CD4-positive, alpha-beta T cell treated with Interleukin-10 for 1 hour (primary cell): ENCODE measurements at regions not wholly inside any gene's neighbourhood (a gene's known extent, or its start where the extent isn't known, plus 50 kb on each side); places are given as distances from the start of the nearest gene placed in this dataset.
"Not testable (repeated sequence)": the region's sequence is repeated elsewhere in the genome, so short reads cannot be mapped to it uniquely, and the experiment has no call there.

Experiments used
- DNase-seq: peaks from one replicate; pipeline ENCODE4 v3.0.0-alpha.2; 2020

DNA sequence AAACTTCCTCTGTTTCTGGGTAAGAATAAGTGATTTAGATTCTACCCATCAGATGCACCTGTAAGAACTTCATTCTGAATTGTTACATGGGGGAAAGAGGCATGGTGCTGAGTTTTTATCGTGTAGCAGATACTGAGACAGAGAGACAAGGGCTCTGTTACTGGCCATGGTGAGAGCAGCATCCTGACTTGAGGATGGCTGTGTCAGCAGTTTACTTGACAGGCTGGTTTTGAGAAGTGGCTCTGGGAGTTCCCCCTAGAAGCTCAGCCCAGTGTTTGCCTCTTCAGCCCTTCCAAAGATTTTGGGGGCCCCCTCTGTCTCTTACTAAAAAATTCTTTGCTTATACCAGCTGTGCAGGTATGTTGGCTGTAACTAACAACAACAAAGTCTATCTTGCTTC is 510.5 kb downstream of the LRRC70 start:
- DNase-seq = no peak

- no peak for DNase-seq
Measured at GRCh38 chr5:63085561-63085960, 506.9 kb downstream of the LRRC70 start.

- not testable (repeated sequence) for DNase-seq
Measured at GRCh38 chr5:63083689-63084088, 505.1 kb downstream of the LRRC70 start.

DNA sequence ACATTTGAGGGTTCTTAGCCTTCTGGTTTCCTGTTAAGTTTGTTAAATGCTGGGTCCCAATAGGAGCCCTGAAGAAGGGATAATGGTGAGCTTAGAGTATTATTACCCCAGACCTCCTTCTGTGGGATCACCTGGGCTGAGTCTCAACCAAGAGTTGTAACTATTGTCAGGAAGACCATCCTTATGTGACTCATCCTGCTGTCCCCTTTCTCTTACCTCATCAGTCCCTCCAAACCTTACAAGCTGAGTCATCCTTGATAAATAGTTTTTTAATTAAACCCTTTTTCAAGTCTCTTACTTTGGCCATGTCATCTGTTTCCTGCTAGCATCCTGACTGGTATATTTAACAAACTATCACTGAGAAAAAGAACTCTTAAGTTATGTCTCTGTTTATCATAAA is 502.8 kb downstream of the LRRC70 start:
- no peak for DNase-seq

DNA sequence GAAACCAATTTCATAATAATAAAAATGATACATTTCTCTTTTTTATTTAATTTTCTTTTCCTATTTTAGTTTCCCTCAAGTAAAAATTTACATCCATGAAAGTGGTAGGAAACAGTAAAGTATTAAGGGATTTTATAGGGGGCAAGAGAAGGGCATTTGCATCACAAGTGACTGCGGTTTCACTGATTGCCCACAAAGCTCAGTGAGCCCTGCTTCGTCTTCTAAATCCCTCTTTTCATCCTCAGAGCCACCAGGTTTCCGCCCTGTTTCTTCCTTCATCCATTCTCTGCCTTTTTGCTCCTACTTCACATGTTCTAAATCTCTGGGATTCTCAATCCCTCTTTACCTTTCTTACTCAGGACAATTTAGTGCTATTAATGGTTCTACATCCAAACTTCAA is 491.4 kb downstream of the LRRC70 start:
- DNase-seq = no peak

DNA sequence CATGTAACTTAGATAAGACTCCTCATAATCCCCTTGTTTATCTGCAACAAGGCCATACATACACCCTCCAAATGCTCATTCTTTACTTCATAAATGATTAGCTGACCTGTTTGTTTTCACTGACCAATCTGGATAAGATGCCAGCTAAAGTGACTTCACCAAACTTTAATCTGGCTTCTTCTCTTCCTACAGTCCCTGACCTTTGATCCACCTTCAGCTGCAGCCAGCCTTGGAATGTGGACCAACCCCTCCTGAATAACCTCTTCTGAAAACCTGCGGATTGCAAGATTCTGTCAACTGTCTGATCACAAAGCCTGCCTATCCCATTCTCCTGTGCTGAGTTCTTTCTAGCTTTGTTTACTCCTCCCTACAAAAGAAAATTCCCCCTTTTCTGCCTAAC is 476.8 kb downstream of the LRRC70 start:
- DNase-seq = no peak

- no peak for DNase-seq
Measured at GRCh38 chr5:63053019-63053638, 474.5 kb downstream of the LRRC70 start.

DNA sequence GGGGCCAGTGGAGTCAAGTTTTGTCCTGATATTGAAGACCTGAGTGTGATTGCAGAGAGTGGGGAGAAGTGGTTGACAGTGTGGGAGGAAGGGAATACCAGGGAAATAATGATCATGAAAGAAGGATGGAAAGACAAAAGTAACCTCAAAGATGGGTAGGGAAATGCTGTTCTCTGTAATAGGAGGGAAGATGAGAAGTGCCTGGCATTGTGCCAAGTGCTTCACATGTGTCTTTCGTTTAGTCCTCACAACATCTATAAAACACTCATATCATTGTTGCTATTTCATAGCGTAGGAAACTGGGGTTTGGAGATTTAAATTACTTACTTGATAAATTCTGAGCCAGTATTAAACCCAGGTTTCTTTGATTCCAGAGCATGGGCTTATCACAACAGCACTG is 472.3 kb downstream of the LRRC70 start:
- DNase-seq = no peak

DNA sequence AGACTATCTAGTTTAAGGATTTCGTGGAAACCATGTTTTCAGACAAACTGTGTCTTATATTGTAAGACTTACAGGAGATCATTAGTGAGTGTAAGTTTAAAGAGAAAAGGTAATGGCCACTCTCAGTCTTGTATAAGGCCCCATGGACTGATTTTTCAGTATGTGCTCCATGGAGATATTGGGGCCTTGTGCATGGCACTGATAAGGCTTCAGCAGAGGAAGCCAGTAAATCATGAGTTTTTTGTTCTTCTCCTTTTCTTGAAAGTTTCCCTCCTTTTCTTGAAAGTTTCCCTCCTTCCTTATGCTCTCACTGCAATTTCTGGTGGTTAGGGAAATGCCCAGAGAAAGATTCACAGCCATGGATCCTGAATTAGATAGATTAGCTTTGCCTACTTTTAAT is 471.3 kb downstream of the LRRC70 start:
- no peak for DNase-seq

DNA sequence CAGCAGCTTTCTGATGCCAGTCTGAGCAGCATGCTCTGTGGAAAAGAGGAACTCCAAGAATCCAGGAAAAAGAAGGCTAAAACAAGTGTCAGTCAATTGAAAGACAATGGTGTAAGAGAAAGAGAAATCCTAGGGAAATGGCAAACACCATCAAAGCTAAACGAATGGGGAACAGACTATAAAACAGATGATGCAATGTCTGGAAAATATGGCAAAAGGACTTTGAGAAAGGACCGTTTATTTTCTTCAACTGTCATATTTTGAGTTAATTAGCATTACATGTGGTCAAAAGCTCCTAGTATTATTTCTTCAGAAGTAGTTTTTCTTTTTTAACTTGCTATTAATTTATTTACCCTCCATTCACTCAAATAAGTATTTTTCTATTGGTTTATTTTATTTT is 465.2 kb downstream of the LRRC70 start:
- no peak for DNase-seq

DNA sequence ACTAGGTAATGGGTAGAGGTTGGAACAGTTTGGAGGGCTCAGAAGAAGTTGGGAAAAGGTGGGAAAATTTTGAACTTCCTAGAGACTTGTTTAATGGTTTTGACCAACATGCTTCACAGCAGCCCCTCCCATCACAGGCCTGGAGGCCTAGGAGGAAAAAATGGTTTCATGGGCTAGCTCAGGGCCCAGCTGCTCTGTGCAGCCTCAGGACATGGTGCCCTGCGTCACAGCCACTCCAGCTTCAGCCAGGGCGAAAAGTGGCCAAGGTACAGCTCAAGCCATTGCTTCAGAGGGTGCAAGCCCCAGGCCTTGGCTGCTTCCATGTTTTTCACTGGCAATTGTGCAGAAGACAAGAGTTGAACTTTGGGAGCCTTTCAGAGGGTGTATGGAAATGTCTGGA is 453.7 kb downstream of the LRRC70 start:
- no peak for DNase-seq

DNA sequence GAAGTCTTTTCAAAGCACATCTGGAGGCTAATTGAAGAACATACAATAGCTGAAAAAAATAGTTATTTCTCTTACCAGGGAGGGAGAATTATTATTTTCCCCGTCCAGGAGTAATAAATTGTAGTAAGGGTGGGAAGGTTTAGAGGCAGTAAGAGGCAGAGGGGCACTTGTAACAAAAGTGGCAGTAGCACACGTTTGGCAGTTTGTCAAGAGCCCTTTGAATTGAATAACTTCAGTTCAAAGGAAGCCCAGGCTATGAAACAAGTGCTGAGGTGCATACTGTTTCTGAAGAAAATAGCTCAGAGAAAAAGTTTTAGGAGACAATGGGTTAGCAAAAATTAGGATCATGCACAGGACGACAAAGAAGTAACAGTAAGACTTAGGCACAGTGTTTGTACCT is 451.3 kb downstream of the LRRC70 start:
- DNase-seq = no peak

DNA sequence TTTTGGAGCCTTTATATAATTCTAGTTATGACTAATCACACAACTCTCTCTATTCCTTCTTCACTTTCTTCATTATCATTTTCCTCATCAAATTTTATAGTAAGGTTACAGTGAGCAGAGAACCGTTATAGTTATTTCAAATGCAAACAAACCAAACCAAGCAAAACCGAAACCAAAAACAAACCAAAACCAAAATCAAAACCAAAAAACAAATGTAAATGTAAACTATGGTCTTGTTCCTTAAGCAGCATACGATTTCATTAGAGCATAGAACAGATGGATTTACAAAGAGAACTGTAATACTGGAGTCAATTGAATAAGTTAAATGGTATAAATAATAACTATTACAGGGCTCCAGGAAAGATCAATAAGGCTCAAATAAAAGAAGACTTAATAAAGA is 447.1 kb downstream of the LRRC70 start:
- no peak for DNase-seq

DNA sequence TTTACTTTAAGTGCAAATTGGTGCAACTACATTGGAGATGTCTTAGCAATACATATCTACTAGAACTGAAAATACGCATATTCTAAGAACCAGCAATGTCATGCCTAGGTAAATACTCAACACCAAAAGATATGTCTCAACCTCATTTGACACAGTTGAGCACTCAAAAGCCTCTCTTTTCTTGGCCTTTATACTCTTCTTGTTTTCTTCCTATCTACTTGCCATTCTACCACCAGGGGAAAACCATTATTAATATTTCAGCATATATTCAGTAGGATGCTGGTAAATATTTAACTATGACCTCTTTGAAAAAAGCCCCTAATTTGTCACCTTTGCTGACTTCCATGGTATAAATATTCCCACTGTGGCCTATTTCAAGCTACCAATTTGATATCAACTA is 443.8 kb downstream of the LRRC70 start:
- no peak for DNase-seq

- no peak for DNase-seq
Measured at GRCh38 chr5:63011158-63011557, 432.5 kb downstream of the LRRC70 start.

DNA sequence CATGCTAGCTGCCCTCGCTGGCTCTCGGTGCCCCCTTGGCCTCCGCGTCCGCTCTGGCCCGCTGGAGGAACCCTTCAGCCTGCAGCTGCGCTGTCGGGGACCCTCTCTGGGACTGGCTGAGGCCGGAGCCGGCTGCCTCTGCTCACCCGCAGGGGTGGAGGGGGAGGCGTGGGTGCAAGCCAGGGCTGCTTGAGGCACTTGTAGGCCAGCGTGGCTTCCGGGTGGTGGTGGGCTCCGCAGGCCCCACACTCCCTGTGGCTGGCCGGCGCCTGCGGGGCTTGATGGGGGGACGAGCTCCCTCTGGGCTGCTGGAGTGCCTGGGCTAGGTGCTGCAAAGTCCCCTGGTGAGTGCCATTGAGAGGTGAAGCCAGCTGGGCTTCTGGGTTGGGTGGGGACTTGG is 429.6 kb downstream of the LRRC70 start:
- no peak for DNase-seq

GRCh38 chr5:62994842-62995241 is 416.2 kb downstream of the LRRC70 start:
- DNase-seq = not testable (repeated sequence)

DNA sequence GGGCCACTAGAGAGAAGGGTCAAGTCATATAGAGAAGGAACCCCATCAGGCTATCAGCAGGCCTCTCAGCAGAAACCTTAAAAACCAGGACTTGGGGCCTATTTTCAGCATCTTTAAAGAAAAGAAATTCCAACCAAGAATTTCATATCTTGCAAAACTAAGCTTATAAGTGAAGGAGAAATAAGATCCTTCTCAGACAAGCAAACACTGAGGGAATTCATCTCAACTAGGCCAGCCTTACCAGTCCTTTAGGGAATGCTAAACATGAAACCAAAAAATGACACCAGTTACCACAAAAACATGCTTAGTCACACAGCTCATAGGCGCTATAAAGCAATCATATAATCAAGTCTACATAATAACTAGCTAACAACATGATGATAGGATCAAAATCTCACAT is 407.1 kb downstream of the LRRC70 start:
- DNase-seq = no peak

- DNase-seq = no peak
Measured at GRCh38 chr5:62982348-62982747, 403.7 kb downstream of the LRRC70 start.

DNA sequence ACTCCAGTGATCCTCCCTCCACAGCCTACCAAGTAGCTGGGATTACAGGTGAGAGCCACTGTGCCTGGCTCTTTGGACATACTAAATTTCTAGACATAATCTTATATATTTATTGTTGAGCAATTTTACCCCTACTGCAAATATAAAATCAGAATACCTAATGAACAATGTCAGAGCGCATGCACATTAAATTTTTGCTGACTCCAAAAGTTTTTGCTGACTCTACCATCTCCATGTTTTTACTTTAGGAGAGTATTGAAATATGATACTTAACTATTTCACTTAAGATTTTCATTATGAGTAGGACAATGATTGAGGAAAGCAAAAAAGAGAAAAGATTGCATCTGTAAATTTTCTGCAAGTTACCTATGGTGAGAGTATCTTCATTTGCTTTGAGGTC is 402.3 kb downstream of the LRRC70 start:
- no peak for DNase-seq

DNA sequence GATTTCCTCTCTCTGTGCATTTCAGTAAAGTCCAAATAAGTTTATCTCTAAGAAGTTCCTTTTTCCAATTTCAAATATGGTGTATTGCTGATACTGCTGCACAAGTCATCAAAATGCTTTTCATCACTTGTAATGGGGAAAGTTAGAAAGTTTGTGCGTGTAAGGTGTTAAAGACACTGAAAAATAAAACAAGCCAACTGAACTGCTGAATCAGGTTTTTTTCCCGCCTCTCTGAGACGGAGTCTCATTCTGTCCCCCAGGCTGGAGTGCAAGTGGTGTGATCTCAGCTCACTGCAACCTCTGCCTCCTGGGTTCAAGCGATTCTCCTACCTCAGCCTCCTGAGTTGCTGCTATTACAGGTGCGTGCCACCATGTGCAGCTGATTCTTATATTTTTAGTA is 400.9 kb downstream of the LRRC70 start:
- no peak for DNase-seq

GRCh38 chr5:62977661-62978060 is 399.0 kb downstream of the LRRC70 start:
- DNase-seq = no peak

- no peak for DNase-seq
Measured at GRCh38 chr5:62974623-62975022, 396.0 kb downstream of the LRRC70 start.

DNA sequence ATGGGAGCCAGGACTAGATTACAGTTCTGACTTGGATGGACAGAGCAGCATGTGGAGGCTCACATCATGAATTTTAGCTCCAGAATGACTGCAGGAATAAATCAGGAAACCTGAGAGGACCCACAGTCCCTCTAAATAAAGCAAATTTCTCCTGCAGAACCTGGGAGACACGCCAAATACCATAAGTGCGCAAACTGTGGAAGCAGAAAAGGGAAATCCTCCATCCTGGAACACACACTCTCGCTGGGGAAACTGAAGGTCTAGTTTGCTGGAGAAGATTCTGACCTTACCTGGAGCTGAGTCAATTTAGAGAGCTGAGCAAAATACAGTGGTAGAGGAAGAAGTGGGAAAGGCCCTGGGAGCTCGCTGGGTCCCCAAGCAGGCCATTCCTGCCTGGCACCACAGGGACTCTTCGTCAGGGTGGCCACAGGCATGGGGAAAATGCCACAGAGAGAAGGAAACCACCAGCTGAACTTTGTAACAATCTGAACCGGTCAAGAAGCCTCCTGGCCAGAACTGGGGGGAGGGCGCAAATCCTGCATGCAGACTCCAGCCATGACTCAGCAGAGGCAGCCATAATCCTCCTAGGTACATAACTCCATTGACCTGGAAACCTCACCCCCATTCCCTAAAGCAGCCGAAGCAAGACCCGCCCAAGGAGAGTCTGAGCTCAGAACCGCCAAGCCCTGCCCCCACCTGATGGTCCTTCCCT is 390.9 kb downstream of the LRRC70 start:
- DNase-seq = no peak

DNA sequence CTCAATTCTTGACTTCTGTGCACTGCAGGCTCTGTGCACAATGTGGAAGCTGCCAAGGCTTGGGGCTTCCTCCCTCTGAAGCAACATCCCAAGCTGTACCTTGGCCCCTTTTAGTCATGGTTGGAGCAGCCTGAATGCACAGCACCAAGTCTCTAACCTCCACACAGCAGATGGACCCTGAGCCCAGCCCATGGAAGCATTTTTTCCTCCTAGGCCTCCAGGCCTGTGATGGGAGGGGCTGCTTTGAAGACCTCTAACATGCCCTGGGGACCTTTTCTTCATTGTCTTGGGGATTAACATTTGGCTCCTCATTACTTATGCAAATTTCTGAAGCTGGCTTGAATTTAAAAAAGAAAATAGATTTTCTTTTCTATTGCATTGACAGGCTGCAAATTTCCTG is 385.8 kb downstream of the LRRC70 start:
- no peak for DNase-seq
